Dendritic cell treated with granulocyte-macrophage colony-stimulating factor and Interleukin-4, amounts not matched to agents 40 ng/mL and 50 ng/mL, for 4 days (primary cell): ENCODE measurements at regions not wholly inside any gene's neighbourhood (a gene's known extent, or its start where the extent isn't known, plus 50 kb on each side); places are given as distances from the start of the nearest gene placed in this dataset.
"Not testable (repeated sequence)": the region's sequence is repeated elsewhere in the genome, so short reads cannot be mapped to it uniquely, and the experiment has no call there.

ENCODE experiments used
- H3K27ac Mint-ChIP-seq: one replicate; pipeline ENCODE4 v1.8.0; 2022; ENCODE audit warnings: mild to moderate bottlenecking, mixed read lengths
- H3K27me3 Mint-ChIP-seq: one replicate; pipeline ENCODE4 v1.8.0; 2022; ENCODE audit warnings: mild to moderate bottlenecking, mixed read lengths
- H3K36me3 Mint-ChIP-seq: one replicate; pipeline ENCODE4 v1.8.0; 2022; ENCODE audit warnings: low read depth, mixed read lengths
- H3K4me1 Mint-ChIP-seq: one replicate; pipeline ENCODE4 v1.8.0; 2022; ENCODE audit warnings: low read depth, mixed read lengths
- H3K4me3 Mint-ChIP-seq: one replicate; pipeline ENCODE4 v1.8.0; 2022; ENCODE audit warnings: mild to moderate bottlenecking, moderate library complexity, mixed read lengths
- H3K9me3 Mint-ChIP-seq: one replicate; pipeline ENCODE4 v1.8.0; 2022; ENCODE audit warnings: mixed read lengths
- intact Hi-C: fragments of 100-400 bp; cut with micrococcal nuclease; formaldehyde crosslinking; loops from one replicate; pipeline ENCODE4 v1.15.0; 2022

GRCh38 chr6:102907181-102907580 is 1513.7 kb downstream of the GRIK2 start:
- intact Hi-C loops = no loop called here
- H3K9me3 Mint-ChIP-seq = peaks cover 22% of the 10 kb centered on the region

GRCh38 chr6:102902471-102902870 is 1509.0 kb downstream of the GRIK2 start:
- Mint-ChIP-seq H3K9me3 (peaks cover 50% of the 10 kb centered on the region), H3K4me1 (no peaks in the 10 kb centered on the region), H3K27ac (no peak overlapping the region), H3K4me3 (no peak overlapping the region), H3K36me3 (no peaks in the 10 kb centered on the region), H3K27me3 (no peaks in the 10 kb centered on the region)
- intact Hi-C loops = no loop called here

More at GRCh38 chr6:102907181-102907580, 1513.7 kb downstream of the GRIK2 start:
- Mint-ChIP-seq H3K27ac (no peak overlapping the region), H3K36me3 (no peaks in the 10 kb centered on the region), H3K4me1 (no peaks in the 10 kb centered on the region), H3K4me3 (no peak overlapping the region), H3K27me3 (no peaks in the 10 kb centered on the region)

- intact Hi-C loops = no loop called here
- no peaks in the 10 kb centered on the region for H3K27me3 Mint-ChIP-seq
- no peaks in the 10 kb centered on the region for H3K4me1 Mint-ChIP-seq
- no peak overlapping the region for H3K4me3 Mint-ChIP-seq
- peaks cover 24% of the 10 kb centered on the region for H3K9me3 Mint-ChIP-seq
- no peak overlapping the region for H3K27ac Mint-ChIP-seq
- no peaks in the 10 kb centered on the region for H3K36me3 Mint-ChIP-seq
These were observed 1502.2 kb downstream of the GRIK2 start for GRCh38 chr6:102895683-102896082.

DNA sequence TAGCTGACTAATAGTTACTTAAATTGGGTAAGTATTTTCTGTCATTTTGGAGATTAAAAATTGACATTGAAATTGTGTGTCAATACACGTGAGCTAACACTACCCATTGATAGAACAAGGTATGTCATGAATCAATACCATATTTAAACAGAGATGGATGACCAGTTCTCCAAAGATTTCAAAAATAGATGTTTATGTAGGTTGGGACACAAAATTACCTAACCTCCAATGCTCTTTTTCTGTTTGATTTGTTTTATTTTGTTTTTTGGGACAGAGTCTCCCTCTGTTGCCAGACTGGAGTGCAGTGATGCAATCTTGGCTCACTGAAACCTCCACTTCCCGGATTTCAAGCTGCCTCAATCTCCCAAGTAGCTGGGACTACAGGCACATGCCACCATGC is 1491.7 kb downstream of the GRIK2 start:
- intact Hi-C loops = no loop called here
- Mint-ChIP-seq H3K27me3 (no peaks in the 10 kb centered on the region), H3K36me3 (no peaks in the 10 kb centered on the region), H3K9me3 (no peaks in the 10 kb centered on the region), H3K4me1 (no peaks in the 10 kb centered on the region), H3K27ac (no peak overlapping the region), H3K4me3 (no peak overlapping the region)

GRCh38 chr6:102853249-102853955 is 1459.9 kb downstream of the GRIK2 start:
- no peak overlapping the region for H3K4me3 Mint-ChIP-seq
- H3K4me1 Mint-ChIP-seq = no peaks in the 10 kb centered on the region
- no peaks in the 10 kb centered on the region for H3K9me3 Mint-ChIP-seq
- H3K36me3 Mint-ChIP-seq = no peaks in the 10 kb centered on the region
- H3K27me3 Mint-ChIP-seq = peaks cover 3% of the 10 kb centered on the region
- no peak overlapping the region for H3K27ac Mint-ChIP-seq
- intact Hi-C loops = no loop called here

GRCh38 chr6:102848796-102849195 is 1455.3 kb downstream of the GRIK2 start:
- intact Hi-C loops = no loop called here
- Mint-ChIP-seq H3K4me1 (no peaks in the 10 kb centered on the region), H3K27ac (no peak overlapping the region), H3K9me3 (no peaks in the 10 kb centered on the region), H3K27me3 (peaks cover 3% of the 10 kb centered on the region), H3K4me3 (no peak overlapping the region), H3K36me3 (no peaks in the 10 kb centered on the region)

GRCh38 chr6:102848210-102848609 is 1454.7 kb downstream of the GRIK2 start:
- Mint-ChIP-seq H3K9me3 (no peaks in the 10 kb centered on the region), H3K36me3 (no peaks in the 10 kb centered on the region), H3K4me3 (no peak overlapping the region), H3K27ac (no peak overlapping the region), H3K27me3 (peaks cover 3% of the 10 kb centered on the region), H3K4me1 (no peaks in the 10 kb centered on the region)
- intact Hi-C loops = no loop called here

DNA sequence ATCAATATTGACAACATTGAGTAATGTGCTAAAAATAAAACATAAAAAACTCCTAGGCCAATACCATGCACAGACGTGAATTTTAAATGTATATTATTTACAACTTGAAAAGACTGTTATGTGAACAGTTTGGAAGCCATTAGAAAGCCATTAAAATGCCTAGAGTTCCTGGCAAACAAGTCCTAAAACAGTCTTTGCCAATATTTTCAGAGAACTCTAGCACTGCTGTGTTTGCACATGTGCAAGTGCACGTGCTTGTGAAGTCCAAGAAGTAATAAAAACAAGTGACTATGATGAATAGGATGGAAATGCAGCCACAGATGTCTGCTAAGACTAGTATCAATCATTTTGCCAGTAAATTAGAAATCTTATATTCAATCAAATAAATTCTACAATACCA is 1447.6 kb downstream of the GRIK2 start:
- no peaks in the 10 kb centered on the region for H3K4me1 Mint-ChIP-seq

DNA sequence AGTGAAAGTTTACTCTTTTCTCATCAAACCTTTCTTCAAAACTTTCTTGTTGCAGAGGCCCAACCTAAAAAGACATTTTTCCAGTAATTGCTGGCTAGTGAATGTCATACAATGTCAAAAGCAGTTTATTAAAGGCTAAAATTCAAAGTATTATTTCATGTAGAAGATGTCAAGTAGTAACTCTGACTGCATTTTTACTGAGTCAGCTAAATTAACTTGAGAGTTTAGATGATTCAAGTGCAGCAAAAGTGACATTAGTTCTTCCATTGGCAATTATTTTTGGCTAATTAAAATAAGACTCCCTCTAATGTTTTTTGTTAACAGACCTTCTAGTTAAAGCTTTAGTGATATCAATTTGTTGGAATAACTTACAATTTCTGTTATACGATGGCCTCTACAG is 1438.5 kb downstream of the GRIK2 start:
- Mint-ChIP-seq H3K27me3 (no peaks in the 10 kb centered on the region), H3K27ac (no peak overlapping the region), H3K9me3 (no peaks in the 10 kb centered on the region), H3K4me1 (no peaks in the 10 kb centered on the region), H3K4me3 (no peak overlapping the region), H3K36me3 (no peaks in the 10 kb centered on the region)
- intact Hi-C loops = no loop called here

More for the DNA sequence above, 1447.6 kb downstream of the GRIK2 start:
- Mint-ChIP-seq H3K9me3 (no peaks in the 10 kb centered on the region), H3K27me3 (no peaks in the 10 kb centered on the region), H3K4me3 (no peak overlapping the region), H3K27ac (no peak overlapping the region), H3K36me3 (no peaks in the 10 kb centered on the region)
- intact Hi-C loops = no loop called here

GRCh38 chr6:102820098-102820497 is 1426.6 kb downstream of the GRIK2 start:
- Mint-ChIP-seq H3K36me3 (no peaks in the 10 kb centered on the region), H3K4me3 (no peak overlapping the region), H3K9me3 (no peaks in the 10 kb centered on the region), H3K27ac (no peak overlapping the region), H3K4me1 (no peaks in the 10 kb centered on the region), H3K27me3 (no peaks in the 10 kb centered on the region)
- intact Hi-C loops = no loop called here

DNA sequence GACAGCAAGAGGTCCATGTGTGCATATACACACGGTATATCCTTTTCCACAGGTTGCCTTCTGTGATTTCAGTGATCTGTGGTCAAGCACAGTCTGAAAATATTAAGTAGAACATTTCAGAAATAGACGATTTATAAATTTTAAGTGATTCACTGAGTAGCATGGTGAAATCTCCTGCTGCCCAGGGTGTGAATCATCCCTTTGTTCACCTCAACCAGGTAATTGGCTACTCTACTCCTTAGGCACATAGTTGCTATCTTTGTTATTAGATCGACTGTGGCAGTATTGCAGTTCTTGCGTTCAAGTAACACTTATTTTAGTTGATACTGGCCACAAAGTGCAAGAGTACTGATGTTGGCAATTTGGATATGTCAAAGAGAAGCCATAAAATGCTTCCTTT is 1421.7 kb downstream of the GRIK2 start:
- Mint-ChIP-seq H3K4me3 (no peak overlapping the region), H3K27me3 (no peaks in the 10 kb centered on the region), H3K27ac (no peak overlapping the region), H3K9me3 (no peaks in the 10 kb centered on the region), H3K4me1 (no peaks in the 10 kb centered on the region), H3K36me3 (no peaks in the 10 kb centered on the region)
- intact Hi-C loops = no loop called here

DNA sequence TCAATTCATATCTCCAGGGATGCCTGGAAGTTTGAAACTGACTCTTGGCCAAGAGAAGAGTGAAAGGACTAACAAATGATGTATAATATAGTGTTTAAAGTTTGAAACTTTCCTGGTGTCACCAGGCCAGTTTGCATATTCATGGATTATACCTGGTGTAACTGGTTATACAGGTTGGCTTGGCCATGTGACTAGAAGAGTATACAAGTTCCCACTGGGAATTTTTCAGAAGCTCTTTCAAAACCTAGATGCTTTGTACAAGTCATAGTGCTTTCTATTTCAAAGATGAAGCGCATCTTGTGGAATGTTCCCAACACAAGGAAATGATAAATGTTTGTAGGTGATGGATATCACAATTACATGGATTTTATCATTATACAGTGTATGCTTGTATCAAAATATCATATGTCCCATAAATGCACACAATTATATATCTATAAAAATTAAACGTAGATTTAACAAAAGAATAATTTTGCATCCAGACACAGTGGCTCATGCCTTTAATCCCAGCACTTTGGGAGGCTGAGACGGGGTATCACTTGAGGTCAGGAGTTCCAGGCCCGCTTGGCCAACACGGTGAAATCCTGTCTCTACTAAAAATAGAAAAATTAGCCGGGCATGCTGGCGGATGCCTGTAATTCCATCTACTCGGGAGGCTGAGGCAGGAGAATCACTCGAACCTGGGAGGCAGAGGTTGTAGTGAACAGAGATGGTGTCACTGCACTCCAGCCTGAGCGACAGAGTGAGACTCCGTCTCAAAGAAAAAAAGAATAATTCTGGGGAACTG is 1420.2 kb downstream of the GRIK2 start:
- intact Hi-C loops = no loop called here
- H3K9me3 Mint-ChIP-seq = no peaks in the 10 kb centered on the region
- H3K36me3 Mint-ChIP-seq = no peaks in the 10 kb centered on the region
- no peaks in the 10 kb centered on the region for H3K4me1 Mint-ChIP-seq
- no peaks in the 10 kb centered on the region for H3K27me3 Mint-ChIP-seq
- H3K4me3 Mint-ChIP-seq = no peak overlapping the region
- H3K27ac Mint-ChIP-seq = no peak overlapping the region

DNA sequence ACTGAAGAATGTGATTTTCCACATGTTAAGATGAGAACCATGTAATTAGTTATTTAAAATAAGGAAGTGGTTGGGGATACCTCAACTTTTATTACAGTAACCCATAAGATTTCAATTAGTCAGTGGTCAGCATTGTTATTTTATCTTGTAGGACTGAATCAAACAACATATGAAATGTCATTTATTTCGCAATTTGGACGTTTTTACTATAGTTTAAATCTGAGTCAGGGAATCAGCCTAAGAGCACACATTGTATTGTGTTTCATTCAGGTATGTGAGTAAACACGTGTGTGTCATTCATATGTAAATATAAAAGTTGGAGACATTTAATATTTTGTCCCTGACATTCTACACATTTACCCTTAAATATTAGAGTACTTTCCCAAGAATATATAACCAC is 1418.7 kb downstream of the GRIK2 start:
- Mint-ChIP-seq H3K4me1 (no peaks in the 10 kb centered on the region), H3K4me3 (no peak overlapping the region), H3K27me3 (no peaks in the 10 kb centered on the region), H3K9me3 (peaks cover 11% of the 10 kb centered on the region), H3K36me3 (no peaks in the 10 kb centered on the region), H3K27ac (no peak overlapping the region)
- intact Hi-C loops = no loop called here

GRCh38 chr6:102808944-102809505 is 1415.5 kb downstream of the GRIK2 start:
- intact Hi-C loops = not testable (repeated sequence)

More at GRCh38 chr6:102808944-102809505, 1415.5 kb downstream of the GRIK2 start:
- not testable (repeated sequence) for H3K27me3 Mint-ChIP-seq, H3K27ac Mint-ChIP-seq, H3K4me3 Mint-ChIP-seq, H3K4me1 Mint-ChIP-seq, H3K36me3 Mint-ChIP-seq
- H3K9me3 Mint-ChIP-seq = peaks cover 24% of the 10 kb centered on the region
